Neural progenitor cell (in vitro differentiated cells): ENCODE measurements at regions not wholly inside any gene's neighbourhood (a gene's known extent, or its start where the extent isn't known, plus 50 kb on each side); places are given as distances from the start of the nearest gene placed in this dataset.

ENCODE experiments used
- EZH2 ChIP-seq: fragments of 200-600 bp; sonication (generic); IDR thresholded peaks from 2 replicates; pipeline ENCODE4 v1.6.1; 2017; ENCODE audit warnings: antibody characterized with exemption, mild to moderate bottlenecking, moderate library complexity
- EZH2phosphoT487 ChIP-seq: fragments of 200-600 bp; sonication (generic); IDR thresholded peaks from 2 replicates; pipeline ENCODE4 v1.6.1; 2017; ENCODE audit warnings: antibody characterized with exemption
- TF ChIP-seq, protein P1 (sequence below): fragments of 200-600 bp; sonication (generic); IDR thresholded peaks from 2 replicates; pipeline ENCODE4 v1.5.1; 2017; ENCODE audit warnings: antibody characterized with exemption, mild to moderate bottlenecking

DNA sequence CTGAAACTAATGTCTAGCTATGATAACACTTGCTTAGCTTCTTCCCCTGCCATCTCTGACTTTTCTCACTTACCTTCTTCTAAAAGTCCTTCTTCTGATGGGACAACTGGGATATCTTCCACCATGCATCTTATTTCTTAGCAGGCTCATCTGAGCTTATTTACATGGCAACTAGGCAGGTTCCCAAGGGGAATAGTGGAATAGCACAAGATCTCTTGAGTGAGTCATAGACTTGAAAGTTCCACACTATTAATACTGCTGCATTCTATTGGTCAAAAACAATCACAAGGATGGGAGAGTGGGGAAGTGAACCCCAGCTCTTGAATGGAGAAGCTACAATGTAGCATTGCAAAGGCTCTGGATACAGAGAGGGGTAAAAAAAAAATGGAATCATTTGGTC lies 142.1 kb downstream of the HAO1 start:
- TF ChIP-seq EZH2phosphoT487 (no peak), EZH2 (no peak)
- TF ChIP-seq, protein P1, sequence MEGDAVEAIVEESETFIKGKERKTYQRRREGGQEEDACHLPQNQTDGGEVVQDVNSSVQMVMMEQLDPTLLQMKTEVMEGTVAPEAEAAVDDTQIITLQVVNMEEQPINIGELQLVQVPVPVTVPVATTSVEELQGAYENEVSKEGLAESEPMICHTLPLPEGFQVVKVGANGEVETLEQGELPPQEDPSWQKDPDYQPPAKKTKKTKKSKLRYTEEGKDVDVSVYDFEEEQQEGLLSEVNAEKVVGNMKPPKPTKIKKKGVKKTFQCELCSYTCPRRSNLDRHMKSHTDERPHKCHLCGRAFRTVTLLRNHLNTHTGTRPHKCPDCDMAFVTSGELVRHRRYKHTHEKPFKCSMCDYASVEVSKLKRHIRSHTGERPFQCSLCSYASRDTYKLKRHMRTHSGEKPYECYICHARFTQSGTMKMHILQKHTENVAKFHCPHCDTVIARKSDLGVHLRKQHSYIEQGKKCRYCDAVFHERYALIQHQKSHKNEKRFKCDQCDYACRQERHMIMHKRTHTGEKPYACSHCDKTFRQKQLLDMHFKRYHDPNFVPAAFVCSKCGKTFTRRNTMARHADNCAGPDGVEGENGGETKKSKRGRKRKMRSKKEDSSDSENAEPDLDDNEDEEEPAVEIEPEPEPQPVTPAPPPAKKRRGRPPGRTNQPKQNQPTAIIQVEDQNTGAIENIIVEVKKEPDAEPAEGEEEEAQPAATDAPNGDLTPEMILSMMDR, result no peak
